ENCODE measurements at regions not wholly inside any gene's neighbourhood (a gene's known extent, or its start where the extent isn't known, plus 50 kb on each side); places are given as distances from the start of the nearest gene placed in this dataset.

- Histone ChIP-seq H3K36me3 (replicated peaks in 1 of 2; ENCODE audit: control insufficient read depth in 1 of 2, insufficient read depth in 2 of 2, low read length in 2 of 2) (no peaks in the 10 kb centered on the region), H3K4me3 (replicated peaks in 1 of 3; ENCODE audit: insufficient read depth in 1 of 3, low read depth in 2 of 3, low read length in 3 of 3) (no peak overlapping the region), H3K27ac (ENCODE audit: extremely low read length, insufficient read depth, low read length) (no peak overlapping the region), H3K4me2 (ENCODE audit: low read depth, low read length) (no peak overlapping the region), H3K9me3 (ENCODE audit: low read length) (no peaks in the 10 kb centered on the region), H3K9ac (ENCODE audit: insufficient read depth, low read depth, low read length) (no peak overlapping the region), H4K20me1 (ENCODE audit: insufficient read depth, low read length) (no peaks in the 10 kb centered on the region), H3K79me2 (ENCODE audit: insufficient read depth, low read length) (no peaks in the 10 kb centered on the region), H2AFZ (ENCODE audit: low read length) (no peak overlapping the region), H3K4me1 (ENCODE audit: insufficient read depth, low read length) (no peaks in the 10 kb centered on the region), H3K27me3 (ENCODE audit: control insufficient read depth in 1 of 2, insufficient read depth in 2 of 2, low read length in 2 of 2) (no peaks in the 10 kb centered on the region)
- FAIRE-seq (no peak), DNase-seq (ENCODE audit: low spot score) (no peak), ATAC-seq (no peak)
- intact Hi-C loops (cut with micrococcal nuclease; ENCODE audit: unreplicated experiment) (no loop called here), in situ Hi-C loops (cut with HindIII; ENCODE audit: extremely low pct_ligation_motif_present, low pct_unique_long_range_greater_than_20kb) (no loop called here)
- BruUV-seq (replicated peaks) = no TSS peak
- POLR2A ChIA-PET = no interaction called here
- TF ChIP-seq RBAK (CRISPR knock-in tag; IDR thresholded peaks at IDR 0.05) (no peak), NR2F6 (IDR thresholded peaks at IDR 0.05) (no peak), NR2F6 (CRISPR knock-in tag; IDR thresholded peaks at IDR 0.05) (no peak), PRDM4 (CRISPR knock-in tag; IDR thresholded peaks at IDR 0.05; ENCODE audit: borderline replicate concordance) (no peak), ZNF383 (CRISPR knock-in tag; IDR thresholded peaks at IDR 0.05; ENCODE audit: borderline replicate concordance) (no peak), ELF1 (CRISPR knock-in tag; IDR thresholded peaks at IDR 0.05) (no peak), ETV6 (CRISPR knock-in tag; conservative IDR thresholded peaks at IDR 0.05) (no peak), SRY (CRISPR knock-in tag; IDR thresholded peaks at IDR 0.05) (no peak), ZNF205 (CRISPR knock-in tag; IDR thresholded peaks at IDR 0.05) (no peak), EP300 (IDR thresholded peaks at IDR 0.05; ENCODE audit: low read depth in 2 of 2, low read length in 2 of 2) (no peak), EP300 (CRISPR knock-in tag; IDR thresholded peaks at IDR 0.05; ENCODE audit: borderline replicate concordance) (no peak), ZNF207 (IDR thresholded peaks at IDR 0.05; ENCODE audit: borderline replicate concordance) (no peak), JARID2 (CRISPR knock-in tag; IDR thresholded peaks at IDR 0.05; ENCODE audit: insufficient replicate concordance) (no peak), SALL1 (CRISPR knock-in tag; IDR thresholded peaks at IDR 0.05) (no peak), ZNF44 (CRISPR knock-in tag; IDR thresholded peaks at IDR 0.05) (no peak)
- TF ChIP-seq, protein P1, sequence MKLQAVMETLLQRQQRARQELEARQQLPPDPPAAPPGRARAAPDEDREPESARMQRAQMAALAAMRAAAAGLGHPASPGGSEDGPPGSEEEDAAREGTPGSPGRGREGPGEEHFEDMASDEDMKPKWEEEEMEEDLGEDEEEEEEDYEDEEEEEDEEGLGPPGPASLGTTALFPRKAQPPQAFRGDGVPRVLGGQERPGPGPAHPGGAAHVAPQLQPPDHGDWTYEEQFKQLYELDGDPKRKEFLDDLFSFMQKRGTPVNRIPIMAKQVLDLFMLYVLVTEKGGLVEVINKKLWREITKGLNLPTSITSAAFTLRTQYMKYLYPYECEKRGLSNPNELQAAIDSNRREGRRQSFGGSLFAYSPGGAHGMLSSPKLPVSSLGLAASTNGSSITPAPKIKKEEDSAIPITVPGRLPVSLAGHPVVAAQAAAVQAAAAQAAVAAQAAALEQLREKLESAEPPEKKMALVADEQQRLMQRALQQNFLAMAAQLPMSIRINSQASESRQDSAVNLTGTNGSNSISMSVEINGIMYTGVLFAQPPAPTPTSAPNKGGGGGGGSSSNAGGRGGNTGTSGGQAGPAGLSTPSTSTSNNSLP (IDR thresholded peaks at IDR 0.05; ENCODE audit: low read depth, low read length) = no peak
- CTCF ChIA-PET (ENCODE audit: low intra/inter-chr PET ratio, low total read pairs) = no interaction called here
These were observed 187.8 kb upstream of the ISX start for GRCh38 chr22:34878171-34878570.

All from HepG2 (cell line).